BE2C (cell line): ENCODE measurements at regions not wholly inside any gene's neighbourhood (a gene's known extent, or its start where the extent isn't known, plus 50 kb on each side); places are given as distances from the start of the nearest gene placed in this dataset.

Source experiments
- DNase-seq: peaks from one replicate; pipeline ENCODE4 v3.0.0-alpha.2; 2020
- H3K27me3 ChIP-seq: fragments of 250-450 bp; sonication (Bioruptor Pico); 2 replicates; pipeline ENCODE4 v1.5.1; 2020; ENCODE audit warnings: mild to moderate bottlenecking
- H3K36me3 ChIP-seq: fragments of 250-450 bp; sonication (Bioruptor Pico); 2 replicates; pipeline ENCODE4 v1.5.1; 2020; ENCODE audit warnings: mild to moderate bottlenecking
- H3K4me1 ChIP-seq: fragments of 250-450 bp; sonication (Bioruptor Pico); 2 replicates; pipeline ENCODE4 v1.5.1; 2020
- H3K4me3 ChIP-seq: 2 replicates; pipeline ENCODE4 v1.5.1; 2011; ENCODE audit warnings: low read depth, low read length
- H3K9me3 ChIP-seq: fragments of 250-450 bp; sonication (Bioruptor Pico); 2 replicates; pipeline ENCODE4 v1.5.1; 2020
- TF ChIP-seq, protein P1 (sequence below): IDR thresholded peaks from 2 replicates; pipeline ENCODE4 v1.5.1; 2012; ENCODE audit warnings: mild to moderate bottlenecking, low read depth, low read length

GRCh38 chr16:86191663-86192062 is 292.7 kb downstream of the IRF8 start:
- DNase-seq: no peak
- Histone ChIP-seq H3K27me3 (peaks cover 99% of the 10 kb centered on the region), H3K36me3 (no peaks in the 10 kb centered on the region), H3K9me3 (no peaks in the 10 kb centered on the region), H3K4me3 (no peak overlapping the region), H3K4me1 (no peaks in the 10 kb centered on the region)
- TF ChIP-seq, protein P1, sequence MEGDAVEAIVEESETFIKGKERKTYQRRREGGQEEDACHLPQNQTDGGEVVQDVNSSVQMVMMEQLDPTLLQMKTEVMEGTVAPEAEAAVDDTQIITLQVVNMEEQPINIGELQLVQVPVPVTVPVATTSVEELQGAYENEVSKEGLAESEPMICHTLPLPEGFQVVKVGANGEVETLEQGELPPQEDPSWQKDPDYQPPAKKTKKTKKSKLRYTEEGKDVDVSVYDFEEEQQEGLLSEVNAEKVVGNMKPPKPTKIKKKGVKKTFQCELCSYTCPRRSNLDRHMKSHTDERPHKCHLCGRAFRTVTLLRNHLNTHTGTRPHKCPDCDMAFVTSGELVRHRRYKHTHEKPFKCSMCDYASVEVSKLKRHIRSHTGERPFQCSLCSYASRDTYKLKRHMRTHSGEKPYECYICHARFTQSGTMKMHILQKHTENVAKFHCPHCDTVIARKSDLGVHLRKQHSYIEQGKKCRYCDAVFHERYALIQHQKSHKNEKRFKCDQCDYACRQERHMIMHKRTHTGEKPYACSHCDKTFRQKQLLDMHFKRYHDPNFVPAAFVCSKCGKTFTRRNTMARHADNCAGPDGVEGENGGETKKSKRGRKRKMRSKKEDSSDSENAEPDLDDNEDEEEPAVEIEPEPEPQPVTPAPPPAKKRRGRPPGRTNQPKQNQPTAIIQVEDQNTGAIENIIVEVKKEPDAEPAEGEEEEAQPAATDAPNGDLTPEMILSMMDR: no peak

DNA sequence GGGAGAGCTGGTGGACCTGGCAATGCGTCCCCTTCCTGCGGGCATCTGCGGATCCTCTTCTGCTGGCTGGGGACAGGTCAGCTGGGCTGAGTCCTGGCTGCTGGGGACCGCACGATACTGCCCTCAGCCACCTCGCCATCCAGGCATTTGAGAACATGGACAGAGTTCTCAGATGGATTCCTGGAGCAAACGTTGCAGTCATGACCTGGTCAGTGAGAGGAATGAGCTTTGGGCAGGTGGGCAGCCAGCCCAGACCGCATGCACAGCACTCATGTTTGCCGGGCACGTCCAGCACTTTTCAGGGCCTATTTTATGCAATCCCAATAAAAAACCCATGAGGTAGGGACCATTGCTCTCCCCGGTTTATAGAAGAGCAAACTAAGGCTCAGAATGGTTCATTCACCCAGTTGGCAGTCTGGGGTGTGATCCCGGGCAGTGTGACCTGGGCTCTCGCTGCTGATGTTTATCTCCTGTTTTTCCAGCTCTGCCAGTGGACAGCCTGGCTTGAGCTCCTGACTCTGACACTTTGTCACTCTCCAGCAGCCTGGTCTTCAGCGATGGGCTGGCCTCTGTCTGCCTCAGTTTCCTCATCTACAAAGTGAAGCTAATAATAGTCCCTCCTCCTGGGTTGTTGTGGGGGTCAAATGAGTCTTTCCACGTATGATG is 294.7 kb downstream of the IRF8 start:
- Histone ChIP-seq H3K4me3 (no peak overlapping the region), H3K27me3 (peaks cover 100% of the 10 kb centered on the region), H3K36me3 (no peaks in the 10 kb centered on the region), H3K4me1 (no peaks in the 10 kb centered on the region), H3K9me3 (no peaks in the 10 kb centered on the region)
- DNase-seq: no peak
- TF ChIP-seq, protein P1: no peak

GRCh38 chr16:86195863-86196630 is 297.1 kb downstream of the IRF8 start:
- Histone ChIP-seq H3K36me3 (no peaks in the 10 kb centered on the region), H3K27me3 (peaks cover 100% of the 10 kb centered on the region), H3K4me1 (no peaks in the 10 kb centered on the region), H3K4me3 (no peak overlapping the region), H3K9me3 (no peaks in the 10 kb centered on the region)
- TF ChIP-seq, protein P1: no peak
- DNase-seq: no peak

DNA sequence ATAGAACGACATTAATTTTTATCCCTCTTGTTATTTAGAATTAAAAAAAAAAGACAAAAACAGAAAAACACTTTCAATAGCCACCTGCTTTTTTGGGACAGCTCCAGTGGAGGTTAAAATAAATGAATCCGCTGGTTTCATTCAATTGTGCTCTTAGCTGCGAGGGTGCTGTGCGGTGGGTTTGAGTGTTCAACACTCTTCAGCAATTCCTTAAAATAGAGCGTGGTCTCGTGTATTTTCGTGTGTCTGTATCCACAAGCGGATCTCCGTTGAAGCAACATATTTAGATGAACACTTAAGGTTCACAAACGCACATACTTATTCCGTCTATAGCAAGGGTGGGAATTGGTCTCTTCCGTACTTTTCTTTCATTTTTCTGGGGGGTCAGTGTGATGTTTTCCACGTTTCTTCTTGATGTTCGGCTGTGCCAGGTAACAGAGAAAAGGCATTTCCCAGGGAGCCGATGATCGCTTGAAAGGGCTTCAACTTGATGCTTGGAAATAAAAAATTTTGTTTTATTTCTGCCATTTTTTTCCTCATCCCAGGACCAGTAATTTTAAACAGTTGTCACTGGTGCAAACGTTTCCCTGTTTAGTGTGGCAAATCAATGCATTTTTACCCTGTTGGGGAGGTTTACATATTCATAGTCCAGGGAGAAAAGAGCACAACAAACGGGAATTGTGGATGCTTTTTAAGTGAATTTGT is 297.9 kb downstream of the IRF8 start:
- DNase-seq: no peak
- Histone ChIP-seq H3K36me3 (no peaks in the 10 kb centered on the region), H3K4me1 (no peaks in the 10 kb centered on the region), H3K9me3 (no peaks in the 10 kb centered on the region), H3K27me3 (peaks cover 98% of the 10 kb centered on the region), H3K4me3 (no peak overlapping the region)
- TF ChIP-seq, protein P1: no peak

DNA sequence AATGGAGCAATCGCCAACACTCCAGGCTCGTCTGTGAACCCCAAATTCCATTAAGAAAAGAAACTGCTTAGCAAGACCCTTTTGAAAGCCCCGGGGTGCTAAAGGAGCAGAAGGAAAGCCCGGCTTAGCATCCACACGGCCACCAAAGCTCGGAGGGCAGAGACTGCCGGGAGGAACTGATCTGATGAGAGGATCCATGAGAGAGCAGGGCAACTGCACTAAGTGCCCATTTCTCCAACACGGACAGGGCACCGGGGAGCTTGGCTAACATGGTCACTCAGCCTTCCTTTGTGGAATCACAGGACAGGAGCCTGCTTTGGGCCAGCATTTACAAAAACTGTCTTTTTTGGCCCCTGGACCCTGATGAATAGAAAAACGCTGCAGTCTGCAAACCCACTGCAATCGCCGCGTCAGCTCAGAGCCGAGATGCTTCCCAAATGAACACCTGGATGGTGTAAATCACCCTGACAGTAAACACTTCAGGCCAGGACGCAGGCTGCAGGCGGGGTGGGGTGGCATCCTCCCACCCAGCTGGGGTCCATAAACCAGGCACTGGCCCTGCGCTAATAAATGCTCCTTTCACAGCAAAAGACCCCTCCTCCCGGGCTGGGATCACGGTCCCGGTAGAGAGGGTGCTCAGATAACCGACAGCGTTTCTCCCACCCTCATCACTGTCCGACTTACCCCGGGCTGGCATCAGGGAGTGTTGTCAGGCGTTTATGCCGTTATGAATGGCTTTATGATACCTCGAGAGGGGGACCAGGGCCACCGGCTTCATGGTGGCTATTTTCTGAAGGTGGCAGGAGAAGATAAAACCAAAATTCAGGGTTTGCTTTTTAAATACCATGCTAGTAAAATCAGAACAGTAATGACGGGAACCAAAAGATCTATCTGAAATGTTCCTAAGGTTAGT is 299.5 kb downstream of the IRF8 start:
- TF ChIP-seq, protein P1: no peak
- no peaks in the 10 kb centered on the region for H3K4me1 ChIP-seq
- DNase-seq: no peak

More for the DNA sequence above, 299.5 kb downstream of the IRF8 start:
- Histone ChIP-seq H3K27me3 (peaks cover 98% of the 10 kb centered on the region), H3K36me3 (no peaks in the 10 kb centered on the region), H3K4me3 (no peak overlapping the region), H3K9me3 (no peaks in the 10 kb centered on the region)
